ENCODE measurements at regions not wholly inside any gene's neighbourhood (a gene's known extent, or its start where the extent isn't known, plus 50 kb on each side); places are given as distances from the start of the nearest gene placed in this dataset.

DNA sequence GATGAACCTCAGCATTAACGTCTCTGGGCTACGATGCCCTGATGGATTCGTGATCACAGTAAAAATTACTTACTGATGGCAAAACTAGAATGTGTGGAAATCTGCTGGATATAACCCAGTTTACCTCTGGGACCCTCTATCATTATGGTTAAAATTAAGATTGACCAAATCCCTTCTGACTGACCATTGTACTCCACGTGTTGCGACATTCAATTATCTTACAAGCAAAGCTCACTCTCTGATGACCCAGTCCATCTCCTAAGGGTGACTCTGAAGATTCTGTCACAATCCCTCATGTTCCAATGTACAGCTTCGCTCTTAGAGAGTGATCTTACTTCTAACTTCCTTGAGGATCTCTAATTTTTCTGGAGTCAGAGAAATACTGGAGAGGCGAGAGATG is 288.5 kb upstream of the RUNX1 start:
- Histone ChIP-seq H3K36me3 (no peaks in the 10 kb centered on the region), H3K27me3 (no peaks in the 10 kb centered on the region), H3K4me1 (no peaks in the 10 kb centered on the region), H3K27ac (no peak overlapping the region), H3K9me3 (no peaks in the 10 kb centered on the region), H3K4me3 (no peak overlapping the region)
- no peak for TF ChIP-seq POLR2A (IDR thresholded peaks at IDR 0.05)
- TF ChIP-seq EP300 (IDR thresholded peaks at IDR 0.05): no peak
- TF ChIP-seq, protein P1, sequence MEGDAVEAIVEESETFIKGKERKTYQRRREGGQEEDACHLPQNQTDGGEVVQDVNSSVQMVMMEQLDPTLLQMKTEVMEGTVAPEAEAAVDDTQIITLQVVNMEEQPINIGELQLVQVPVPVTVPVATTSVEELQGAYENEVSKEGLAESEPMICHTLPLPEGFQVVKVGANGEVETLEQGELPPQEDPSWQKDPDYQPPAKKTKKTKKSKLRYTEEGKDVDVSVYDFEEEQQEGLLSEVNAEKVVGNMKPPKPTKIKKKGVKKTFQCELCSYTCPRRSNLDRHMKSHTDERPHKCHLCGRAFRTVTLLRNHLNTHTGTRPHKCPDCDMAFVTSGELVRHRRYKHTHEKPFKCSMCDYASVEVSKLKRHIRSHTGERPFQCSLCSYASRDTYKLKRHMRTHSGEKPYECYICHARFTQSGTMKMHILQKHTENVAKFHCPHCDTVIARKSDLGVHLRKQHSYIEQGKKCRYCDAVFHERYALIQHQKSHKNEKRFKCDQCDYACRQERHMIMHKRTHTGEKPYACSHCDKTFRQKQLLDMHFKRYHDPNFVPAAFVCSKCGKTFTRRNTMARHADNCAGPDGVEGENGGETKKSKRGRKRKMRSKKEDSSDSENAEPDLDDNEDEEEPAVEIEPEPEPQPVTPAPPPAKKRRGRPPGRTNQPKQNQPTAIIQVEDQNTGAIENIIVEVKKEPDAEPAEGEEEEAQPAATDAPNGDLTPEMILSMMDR (IDR thresholded peaks at IDR 0.05): no peak
- no peak for TF ChIP-seq POLR2AphosphoS5 (IDR thresholded peaks at IDR 0.05)
- no peak for DNase-seq (ENCODE audit: low spot score in 2 of 2)
- 94% methylated on average over 7 of the region's 7 CpGs for WGBS

- H3K4me1 ChIP-seq: no peaks in the 10 kb centered on the region
Observed at GRCh38 chr21:35336534-35336933, 287.4 kb upstream of the RUNX1 start.

GRCh38 chr21:35335951-35336446 is 286.9 kb upstream of the RUNX1 start:
- 94% methylated on average over 3 of the region's 3 CpGs for WGBS
- H3K4me3 ChIP-seq: no peak overlapping the region
- H3K4me1 ChIP-seq: no peaks in the 10 kb centered on the region
- no peak overlapping the region for H3K27ac ChIP-seq
- TF ChIP-seq POLR2AphosphoS5 (IDR thresholded peaks at IDR 0.05): no peak
- TF ChIP-seq POLR2A (IDR thresholded peaks at IDR 0.05): no peak
- TF ChIP-seq EP300 (IDR thresholded peaks at IDR 0.05): no peak
- TF ChIP-seq, protein P1 (IDR thresholded peaks at IDR 0.05): no peak
- H3K36me3 ChIP-seq: no peaks in the 10 kb centered on the region
- no peak for DNase-seq (ENCODE audit: low spot score in 2 of 2)
- no peaks in the 10 kb centered on the region for H3K27me3 ChIP-seq
- H3K9me3 ChIP-seq: no peaks in the 10 kb centered on the region

More at GRCh38 chr21:35336534-35336933, 287.4 kb upstream of the RUNX1 start:
- Histone ChIP-seq H3K9me3 (no peaks in the 10 kb centered on the region), H3K27ac (no peak overlapping the region), H3K36me3 (no peaks in the 10 kb centered on the region), H3K27me3 (no peaks in the 10 kb centered on the region), H3K4me3 (no peak overlapping the region)
- TF ChIP-seq, protein P1 (IDR thresholded peaks at IDR 0.05): no peak
- TF ChIP-seq EP300 (IDR thresholded peaks at IDR 0.05): no peak
- TF ChIP-seq POLR2AphosphoS5 (IDR thresholded peaks at IDR 0.05): no peak
- no peak for TF ChIP-seq POLR2A (IDR thresholded peaks at IDR 0.05)
- no peak for DNase-seq (ENCODE audit: low spot score in 2 of 2)
- 66% methylated on average over 2 of the region's 2 CpGs for WGBS

GRCh38 chr21:35333831-35334618 is 284.9 kb upstream of the RUNX1 start:
- TF ChIP-seq POLR2AphosphoS5 (IDR thresholded peaks at IDR 0.05) (no peak), EP300 (IDR thresholded peaks at IDR 0.05) (no peak), POLR2A (IDR thresholded peaks at IDR 0.05) (no peak)
- TF ChIP-seq, protein P1 (IDR thresholded peaks at IDR 0.05): no peak
- no peaks in the 10 kb centered on the region for H3K36me3 ChIP-seq
- H3K9me3 ChIP-seq: no peaks in the 10 kb centered on the region
- no peaks in the 10 kb centered on the region for H3K4me1 ChIP-seq
- H3K27me3 ChIP-seq: no peaks in the 10 kb centered on the region
- H3K4me3 ChIP-seq: no peak overlapping the region
- DNase-seq (ENCODE audit: low spot score in 2 of 2): peak in 1 of 2 donors; percentile 84
- WGBS: 66% methylated on average over 9 of the region's 9 CpGs
- no peak overlapping the region for H3K27ac ChIP-seq

DNA sequence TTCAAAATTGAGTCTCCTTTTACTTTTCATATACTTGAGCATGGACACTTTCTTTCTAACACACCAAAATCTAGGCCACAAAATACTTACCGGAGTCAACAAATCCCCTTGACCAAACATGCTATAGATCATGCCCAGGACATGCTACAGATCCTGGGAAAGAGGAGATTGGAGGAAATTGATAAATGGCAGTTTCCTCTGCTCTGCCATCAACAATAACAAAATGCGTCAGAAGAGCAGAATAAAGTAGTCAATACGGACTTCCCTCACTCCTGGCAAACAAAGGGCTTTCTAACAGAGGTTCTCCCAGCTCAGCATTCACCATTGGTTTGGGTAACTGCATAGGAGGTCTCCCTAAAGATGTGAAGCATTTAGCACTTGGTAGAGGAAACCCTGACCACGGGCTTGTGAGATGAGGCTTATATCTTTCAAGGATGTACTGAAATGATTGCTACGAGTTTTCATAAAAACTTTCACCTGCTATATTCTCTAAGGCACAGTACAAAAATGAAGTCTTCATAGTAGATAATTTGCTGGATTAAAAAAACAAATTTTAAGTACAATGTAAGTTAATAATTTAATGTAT is 283.8 kb upstream of the RUNX1 start:
- WGBS: 86% methylated on average over 5 of the region's 5 CpGs

More for the DNA sequence above, 283.8 kb upstream of the RUNX1 start:
- no peaks in the 10 kb centered on the region for H3K4me1 ChIP-seq
- no peaks in the 10 kb centered on the region for H3K36me3 ChIP-seq
- H3K4me3 ChIP-seq: no peak overlapping the region
- no peaks in the 10 kb centered on the region for H3K9me3 ChIP-seq
- DNase-seq (ENCODE audit: low spot score in 2 of 2): no peak
- TF ChIP-seq POLR2A (IDR thresholded peaks at IDR 0.05) (no peak), POLR2AphosphoS5 (IDR thresholded peaks at IDR 0.05) (no peak), EP300 (IDR thresholded peaks at IDR 0.05) (no peak)
- TF ChIP-seq, protein P1 (IDR thresholded peaks at IDR 0.05): no peak
- H3K27me3 ChIP-seq: no peaks in the 10 kb centered on the region
- H3K27ac ChIP-seq: no peak overlapping the region

Data from suprapubic skin (tissue), 4 donors.